ENCODE measurements at regions not wholly inside any gene's neighbourhood (a gene's known extent, or its start where the extent isn't known, plus 50 kb on each side); places are given as distances from the start of the nearest gene placed in this dataset.

DNA sequence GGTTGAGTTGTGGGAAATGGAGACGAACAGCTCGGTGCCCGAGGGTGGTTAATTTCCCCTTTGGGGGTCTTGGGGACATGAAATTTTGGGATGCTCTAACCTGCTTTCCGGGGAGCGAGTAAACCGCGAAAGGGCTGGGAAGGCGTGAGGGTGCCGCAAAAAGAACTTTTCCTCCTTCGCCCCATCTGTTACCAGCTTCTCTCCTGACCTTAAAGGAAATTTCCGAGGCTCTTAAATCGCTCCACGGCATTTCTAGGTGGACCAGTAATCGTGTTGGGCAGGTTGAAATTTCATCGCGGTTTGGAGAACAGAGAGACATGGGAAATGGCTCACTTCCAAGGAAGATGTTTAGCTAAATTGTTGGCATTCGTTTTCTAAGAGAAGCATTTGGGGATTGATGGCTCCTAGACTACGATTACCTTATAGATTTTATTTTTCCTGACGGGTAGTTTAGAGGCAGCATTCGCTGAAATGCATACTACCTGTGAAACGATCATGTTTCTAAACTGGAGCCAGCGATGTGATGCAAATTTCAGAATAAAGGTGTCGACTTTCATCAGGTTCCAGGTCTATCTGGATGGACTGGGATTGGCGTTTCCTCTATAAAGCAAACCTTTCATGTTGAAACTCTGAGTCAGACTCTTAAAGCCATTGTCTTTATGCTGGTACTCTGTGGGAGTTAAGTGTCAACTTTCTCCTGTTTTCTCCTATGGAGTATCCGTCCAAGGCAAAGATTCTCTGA is 414.5 kb downstream of the PCNX1 start:
- DNase-seq, result peak; percentile 13
- Histone ChIP-seq H3K4me1 (peaks cover 11 to 15% of the 10 kb centered on the region in 2 donors), H3K36me3 (no peaks in the 10 kb centered on the region), H3K4me3 (replicated peaks in 1 of 3) (peak overlapping the region; percentile 70 to 92 (median 92)), H3K9me3 (no peaks in the 10 kb centered on the region), H3K27ac (peak overlapping the region; percentile 93 to 98 (median 98)), H3K27me3 (no peaks in the 10 kb centered on the region)
- intact Hi-C loops (cut with DNase I), result loop anchor here (2.0 to 10.0 kb wide), 2 partner anchors 413 to 431 kb away; no protein-coding TSS in a partner anchor
- 1 to 2% methylated on average over 23 to 25 of the region's 25 CpGs for WGBS, 2 donors
- TF ChIP-seq POLR2A (IDR thresholded peaks at IDR 0.05), result no peak
- TF ChIP-seq, protein P1, sequence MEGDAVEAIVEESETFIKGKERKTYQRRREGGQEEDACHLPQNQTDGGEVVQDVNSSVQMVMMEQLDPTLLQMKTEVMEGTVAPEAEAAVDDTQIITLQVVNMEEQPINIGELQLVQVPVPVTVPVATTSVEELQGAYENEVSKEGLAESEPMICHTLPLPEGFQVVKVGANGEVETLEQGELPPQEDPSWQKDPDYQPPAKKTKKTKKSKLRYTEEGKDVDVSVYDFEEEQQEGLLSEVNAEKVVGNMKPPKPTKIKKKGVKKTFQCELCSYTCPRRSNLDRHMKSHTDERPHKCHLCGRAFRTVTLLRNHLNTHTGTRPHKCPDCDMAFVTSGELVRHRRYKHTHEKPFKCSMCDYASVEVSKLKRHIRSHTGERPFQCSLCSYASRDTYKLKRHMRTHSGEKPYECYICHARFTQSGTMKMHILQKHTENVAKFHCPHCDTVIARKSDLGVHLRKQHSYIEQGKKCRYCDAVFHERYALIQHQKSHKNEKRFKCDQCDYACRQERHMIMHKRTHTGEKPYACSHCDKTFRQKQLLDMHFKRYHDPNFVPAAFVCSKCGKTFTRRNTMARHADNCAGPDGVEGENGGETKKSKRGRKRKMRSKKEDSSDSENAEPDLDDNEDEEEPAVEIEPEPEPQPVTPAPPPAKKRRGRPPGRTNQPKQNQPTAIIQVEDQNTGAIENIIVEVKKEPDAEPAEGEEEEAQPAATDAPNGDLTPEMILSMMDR (IDR thresholded peaks at IDR 0.05), result no peak

DNA sequence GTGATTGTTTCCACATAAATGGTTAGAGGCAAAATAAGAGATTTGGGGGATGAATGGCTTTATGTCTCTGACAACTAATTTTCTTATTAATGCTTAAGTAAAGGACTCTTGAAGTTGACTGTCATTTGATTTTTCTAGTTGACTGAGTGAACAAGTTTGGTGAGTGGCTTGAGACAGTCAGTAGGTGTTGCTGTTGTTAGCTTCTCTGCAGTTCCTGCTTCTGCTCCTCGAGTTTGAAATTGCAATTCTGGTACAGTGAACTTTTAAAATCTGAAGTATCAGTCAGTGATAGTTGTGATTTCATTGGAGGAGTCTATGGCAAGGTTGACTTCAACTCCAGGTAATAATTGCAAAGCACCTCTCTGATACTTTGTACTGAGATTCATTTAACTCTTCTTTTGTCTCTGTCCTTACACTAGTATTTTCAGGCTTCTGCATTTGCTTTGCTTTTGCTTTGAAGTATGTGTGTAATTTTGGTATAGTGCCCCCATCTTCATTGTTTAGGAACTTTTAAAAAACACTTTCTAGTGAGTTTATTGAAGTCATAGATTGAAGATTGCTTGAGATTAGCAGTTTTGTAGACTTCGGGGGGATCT is 415.5 kb downstream of the PCNX1 start:
- TF ChIP-seq, protein P1 (IDR thresholded peaks at IDR 0.05), result peak in 5 of 6 experiments; percentile 31 to 72 (median 65)
- no peak for TF ChIP-seq POLR2A (IDR thresholded peaks at IDR 0.05)
- no peaks in the 10 kb centered on the region for H3K36me3 ChIP-seq
- H3K9me3 ChIP-seq, result no peaks in the 10 kb centered on the region
- no peak overlapping the region for H3K27ac ChIP-seq
- peak; percentile 8 to 17 for DNase-seq
- H3K27me3 ChIP-seq, result no peaks in the 10 kb centered on the region
- peaks cover 11 to 15% of the 10 kb centered on the region in 2 donors for H3K4me1 ChIP-seq
- intact Hi-C loops (cut with DNase I), result loop anchor here (10.0 kb wide), 1 partner anchor 412 kb away; no protein-coding TSS in a partner anchor
- WGBS, 2 donors, result 32 to 40% methylated on average over 2 of the region's 2 CpGs
- H3K4me3 ChIP-seq (replicated peaks in 1 of 3), result no peak overlapping the region

DNA sequence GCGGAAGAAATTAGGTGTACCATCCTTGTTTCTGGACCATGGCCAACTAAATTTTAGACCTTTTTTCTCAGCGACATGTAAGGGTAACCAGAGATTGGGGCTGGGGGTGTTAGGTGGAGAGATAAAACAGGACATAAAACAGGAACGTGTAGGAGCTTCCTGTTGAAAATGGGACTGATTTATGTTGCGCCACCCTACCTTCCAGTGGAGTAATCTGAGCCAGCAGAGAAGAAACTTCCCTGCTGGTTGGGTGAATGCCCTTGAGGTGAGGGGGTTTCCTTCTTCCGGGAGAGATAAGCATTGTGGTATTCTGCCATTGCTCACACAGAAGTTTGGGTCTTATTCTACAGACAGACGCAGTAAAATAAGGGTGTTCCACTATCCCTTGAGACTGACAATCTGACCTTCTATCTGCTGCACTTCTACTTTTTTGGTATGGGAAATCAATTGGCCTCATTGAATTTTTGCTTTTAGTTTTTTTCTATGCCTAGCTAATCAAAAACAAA is 417.6 kb downstream of the PCNX1 start:
- no peak for DNase-seq
- intact Hi-C loops (cut with DNase I), result loop anchor here (10.0 kb wide), 1 partner anchor 410 kb away; no protein-coding TSS in a partner anchor
- 78 to 85% methylated on average over 6 of the region's 6 CpGs for WGBS, 2 donors
- peaks cover 11 to 15% of the 10 kb centered on the region in 2 donors for H3K4me1 ChIP-seq
- no peaks in the 10 kb centered on the region for H3K36me3 ChIP-seq
- no peak overlapping the region for H3K4me3 ChIP-seq (replicated peaks in 1 of 3)
- no peaks in the 10 kb centered on the region for H3K27me3 ChIP-seq
- H3K9me3 ChIP-seq, result no peaks in the 10 kb centered on the region
- H3K27ac ChIP-seq, result no peak overlapping the region
- TF ChIP-seq POLR2A (IDR thresholded peaks at IDR 0.05), result no peak
- TF ChIP-seq, protein P1 (IDR thresholded peaks at IDR 0.05), result no peak

DNA sequence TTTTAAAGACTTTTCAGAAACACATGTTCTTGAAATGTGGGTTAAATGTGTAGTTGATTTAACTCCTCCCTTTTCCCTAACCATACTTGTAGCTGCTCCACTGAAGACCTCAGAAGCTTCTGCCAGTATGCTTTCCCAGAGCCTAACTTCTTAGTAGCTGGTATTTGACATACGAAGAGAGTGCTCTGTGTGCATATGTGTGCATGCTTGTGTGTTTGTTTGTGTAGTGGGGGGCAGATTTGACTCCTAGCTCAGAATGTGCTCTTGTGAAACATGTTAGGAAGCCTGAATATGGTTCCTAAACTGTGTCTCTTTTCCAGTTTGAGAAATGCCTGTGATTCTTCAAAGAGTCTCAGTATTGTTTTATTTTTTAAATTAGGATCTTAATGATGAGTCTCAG is 420.4 kb downstream of the PCNX1 start:
- Histone ChIP-seq H3K4me1 (peaks cover 7 to 9% of the 10 kb centered on the region in 2 donors), H3K4me3 (replicated peaks in 1 of 3) (no peak overlapping the region), H3K36me3 (no peaks in the 10 kb centered on the region), H3K9me3 (no peaks in the 10 kb centered on the region), H3K27ac (no peak overlapping the region), H3K27me3 (no peaks in the 10 kb centered on the region)
- 59 to 65% methylated on average over 1 of the region's 1 CpG for WGBS, 2 donors
- DNase-seq, result no peak
- TF ChIP-seq, protein P1 (IDR thresholded peaks at IDR 0.05), result no peak
- no peak for TF ChIP-seq POLR2A (IDR thresholded peaks at IDR 0.05)
- intact Hi-C loops (cut with DNase I), result loop anchor here (10.0 kb wide), 1 partner anchor 407 kb away; no protein-coding TSS in a partner anchor

DNA sequence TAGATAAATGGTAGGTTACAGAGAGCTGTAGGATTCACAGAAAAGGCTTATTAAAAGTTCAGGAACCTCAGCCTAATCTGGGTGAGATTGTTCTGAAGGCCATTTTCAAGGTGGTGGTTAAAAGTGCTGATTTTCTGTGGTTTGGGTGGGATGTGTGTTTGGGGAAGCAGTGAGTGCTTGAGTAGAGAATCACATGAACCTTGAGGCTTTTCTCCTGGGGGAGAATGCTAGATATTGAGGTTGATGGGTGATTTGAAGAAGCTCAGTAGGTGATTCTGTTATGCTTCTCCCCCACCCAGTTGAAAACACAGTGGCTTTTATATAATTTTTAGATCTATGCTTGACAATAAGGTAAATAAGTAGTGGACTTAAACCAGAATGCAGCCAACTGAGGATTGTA is 420.9 kb downstream of the PCNX1 start:
- intact Hi-C loops (cut with DNase I), result loop anchor here (10.0 kb wide), 1 partner anchor 407 kb away; no protein-coding TSS in a partner anchor
- H3K36me3 ChIP-seq, result no peaks in the 10 kb centered on the region
- no peak overlapping the region for H3K27ac ChIP-seq
- no peaks in the 10 kb centered on the region for H3K27me3 ChIP-seq
- H3K4me1 ChIP-seq, result peaks cover 2 to 9% of the 10 kb centered on the region in 2 donors
- TF ChIP-seq, protein P1 (IDR thresholded peaks at IDR 0.05), result no peak
- no peak for TF ChIP-seq POLR2A (IDR thresholded peaks at IDR 0.05)
- H3K4me3 ChIP-seq (replicated peaks in 1 of 3), result no peak overlapping the region
- DNase-seq, result no peak
- H3K9me3 ChIP-seq, result no peaks in the 10 kb centered on the region
